T-cell (primary cell): ENCODE measurements at regions not wholly inside any gene's neighbourhood (a gene's known extent, or its start where the extent isn't known, plus 50 kb on each side); places are given as distances from the start of the nearest gene placed in this dataset.

Experiments
- ATAC-seq, 4 experiments: fragments of 200-7000 bp in 3 of 4; fragments of 150-1000 bp in 1 of 4; cut with Tn5 transposase; replicated peaks in 1 of 4; 1 replicate in 3 of 4; 2 replicates in 1 of 4; pipeline ENCODE4 v1.10.0; 2021; ENCODE audit warnings: moderate library complexity in 3 of 4, mild to moderate bottlenecking in 2 of 4, moderate number of reproducible peaks in 1 of 4
- CTCF ChIA-PET, 2 donors: fragments of 300-600 bp; sonication (Branson Sonifier 250); formaldehyde crosslinking; loops; one replicate each; lab custom pipeline; 2022; ENCODE audit warnings: antibody characterized with exemption in 2 of 2; lab: Charles Lee
- POLR2A ChIA-PET, 2 donors: fragments of 300-600 bp; sonication (Branson Sonifier 250); formaldehyde crosslinking; loops; one replicate each; lab custom pipeline; 2022; ENCODE audit warnings: antibody characterized with exemption in 2 of 2; lab: Charles Lee
- DNase-seq, 35 experiments: peaks; one replicate each; pipeline versions ENCODE4 v3.0.0 to v3.0.0-alpha.2; 2013 to 2023
- H3K27ac ChIP-seq: one replicate; pipeline ENCODE4 v1.5.1; 2013; ENCODE audit warnings: low read length
- H3K27me3 ChIP-seq, 2 experiments: replicated peaks in 1 of 2; 1 replicate in 1 of 2; 2 replicates in 1 of 2; pipeline versions ENCODE4 v1.6.1 to v1.7.0; 2013; ENCODE audit warnings: low read length in 1 of 2, mixed read lengths in 1 of 2; ENCODE audit not compliant: control insufficient read depth in 2 of 2, insufficient read depth in 2 of 2; ENCODE audit errors: extremely low read depth in 1 of 2
- H3K36me3 ChIP-seq, 2 donors: 1 replicate in 1 of 2; 2 replicates in 1 of 2; pipeline versions ENCODE4 v1.6.1 to v1.7.0; 2013; ENCODE audit warnings: low read length in 1 of 2; ENCODE audit not compliant: control insufficient read depth in 2 of 2, insufficient read depth in 1 of 2; ENCODE audit errors: extremely low read depth in 1 of 2
- H3K4me1 ChIP-seq, 2 experiments: 1 replicate in 1 of 2; 2 replicates in 1 of 2; pipeline versions ENCODE4 v1.6.1 to v1.7.0; 2013; ENCODE audit warnings: low read length in 2 of 2, mixed read lengths in 1 of 2; ENCODE audit not compliant: insufficient read depth in 2 of 2, control insufficient read depth in 1 of 2; ENCODE audit errors: extremely low read depth in 1 of 2
- H3K4me3 ChIP-seq, 2 donors: 1 replicate in 1 of 2; 2 replicates in 1 of 2; pipeline versions ENCODE4 v1.5.1 to v1.7.0; 2013; ENCODE audit warnings: mild to moderate bottlenecking in 2 of 2, low read length in 1 of 2, moderate library complexity in 1 of 2; ENCODE audit not compliant: control insufficient read depth in 1 of 2; ENCODE audit errors: extremely low read depth in 1 of 2
- H3K9me3 ChIP-seq: 2 replicates; pipeline ENCODE4 v1.7.0; 2013
- H3K27ac Mint-ChIP-seq, 2 donors: one replicate each; pipeline ENCODE4 v1.8.0; 2020 to 2021; ENCODE audit warnings: mild to moderate bottlenecking in 2 of 2, mixed read lengths in 2 of 2
- H3K27me3 Mint-ChIP-seq, 2 donors: one replicate each; pipeline ENCODE4 v1.8.0; 2021 to 2022; ENCODE audit warnings: mixed read lengths in 2 of 2
- H3K36me3 Mint-ChIP-seq: one replicate; pipeline ENCODE4 v1.8.0; 2021; ENCODE audit warnings: mixed read lengths
- H3K4me1 Mint-ChIP-seq, 3 donors: one replicate each; pipeline ENCODE4 v1.8.0; 2020 to 2022; ENCODE audit warnings: mixed read lengths in 3 of 3, mild to moderate bottlenecking in 1 of 3
- H3K4me3 Mint-ChIP-seq, 3 donors: one replicate each; pipeline ENCODE4 v1.8.0; 2020 to 2022; ENCODE audit warnings: mild to moderate bottlenecking in 3 of 3, mixed read lengths in 3 of 3, moderate library complexity in 3 of 3
- H3K9me3 Mint-ChIP-seq, 3 donors: one replicate each; pipeline ENCODE4 v1.8.0; 2020 to 2022; ENCODE audit warnings: mixed read lengths in 3 of 3
- WGBS: methylation state at CpG from one replicate; pipeline ENCODE4 v1.1.5; 2013; ENCODE audit warnings: missing lambda C conversion rate; ENCODE audit not compliant: insufficient coverage; 5-methylcytosine and 5-hydroxymethylcytosine counted together

DNA sequence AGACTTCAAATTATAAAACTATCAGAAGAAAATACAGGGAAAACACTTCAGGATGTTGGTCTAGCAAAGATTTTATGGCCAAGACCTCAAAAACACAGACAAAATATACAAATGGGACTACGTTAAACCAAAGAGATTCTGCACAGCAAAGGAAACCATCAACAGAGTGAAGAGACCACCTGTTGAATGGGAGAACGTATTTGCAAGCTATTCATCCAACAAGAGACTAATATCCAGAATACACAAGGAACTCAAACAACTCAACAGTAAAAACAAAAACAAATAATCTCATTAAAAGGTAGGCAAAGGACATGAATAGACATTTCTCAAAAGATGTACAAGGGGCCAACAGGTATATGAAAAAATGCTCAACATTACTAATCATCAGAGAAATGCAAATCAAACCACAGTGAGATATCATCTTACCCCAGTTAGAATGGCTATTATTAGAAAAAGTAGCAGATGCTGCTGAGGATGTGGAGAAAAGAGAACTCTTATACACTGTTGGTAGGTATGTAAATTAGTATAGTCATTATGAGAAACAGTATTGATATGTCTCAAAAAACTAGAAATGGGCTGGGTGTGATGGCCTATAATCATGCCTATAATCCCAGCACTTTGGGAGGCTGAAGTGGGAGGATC, 112.6 kb downstream of the LRIG2 start:
- H3K27me3 Mint-ChIP-seq = peaks cover 8 to 18% of the 10 kb centered on the region in 2 donors
- no peak overlapping the region for H3K4me3 ChIP-seq
- H3K4me1 Mint-ChIP-seq = no peaks in the 10 kb centered on the region
- H3K27me3 ChIP-seq = peaks cover 0 to 5% of the 10 kb centered on the region in 2 experiments
- H3K4me3 Mint-ChIP-seq = no peak overlapping the region
- H3K27ac Mint-ChIP-seq = no peak overlapping the region
- ATAC-seq (no peak), DNase-seq (no peak)
- peaks cover 0 to 4% (median 0%) of the 10 kb centered on the region in 3 donors for H3K9me3 Mint-ChIP-seq
- 67% methylated on average over 1 of the region's 2 CpGs for WGBS
- CTCF ChIA-PET = no interaction called here
- H3K36me3 ChIP-seq = no peaks in the 10 kb centered on the region
- no peaks in the 10 kb centered on the region for H3K9me3 ChIP-seq
- no peaks in the 10 kb centered on the region for H3K36me3 Mint-ChIP-seq
- H3K4me1 ChIP-seq = no peaks in the 10 kb centered on the region
- POLR2A ChIA-PET = no interaction called here
- H3K27ac ChIP-seq = no peak overlapping the region

DNA sequence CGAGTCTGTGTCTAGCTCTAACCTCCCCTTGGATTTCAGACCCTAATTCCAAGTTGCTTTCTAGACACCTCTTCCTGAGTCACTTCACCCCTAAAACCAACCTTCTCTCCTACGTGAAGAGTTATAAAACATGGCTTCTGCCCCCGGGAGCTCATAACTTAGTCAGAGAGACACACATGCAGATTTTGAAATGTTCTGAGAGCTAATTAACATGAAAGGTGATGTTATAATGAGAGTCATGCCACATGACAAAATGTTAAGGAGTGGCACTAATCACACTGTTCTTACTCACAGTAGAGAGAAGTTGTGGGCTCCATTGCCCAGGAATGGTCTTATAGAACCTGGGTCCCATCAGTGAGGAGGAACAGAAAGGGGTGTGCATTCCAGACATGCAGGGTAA, 117.1 kb downstream of the LRIG2 start:
- no peak overlapping the region for H3K4me3 ChIP-seq
- Mint-ChIP-seq H3K27ac (no peak overlapping the region), H3K4me3 (no peak overlapping the region), H3K27me3 (peaks cover 24 to 29% of the 10 kb centered on the region in 2 donors), H3K4me1 (peaks cover 0 to 6% (median 0%) of the 10 kb centered on the region in 3 donors), H3K36me3 (no peaks in the 10 kb centered on the region), H3K9me3 (peaks cover 7 to 8% (median 8%) of the 10 kb centered on the region in 3 donors)
- ChIA-PET POLR2A (no interaction called here), CTCF (no interaction called here)
- no peaks in the 10 kb centered on the region for H3K9me3 ChIP-seq
- no peaks in the 10 kb centered on the region for H3K36me3 ChIP-seq
- no peak overlapping the region for H3K27ac ChIP-seq
- H3K4me1 ChIP-seq = no peaks in the 10 kb centered on the region
- DNase-seq (no peak), ATAC-seq (no peak)
- WGBS = 90% methylated on average over 1 of the region's 3 CpGs
- H3K27me3 ChIP-seq = peaks cover 0 to 13% of the 10 kb centered on the region in 2 experiments

DNA sequence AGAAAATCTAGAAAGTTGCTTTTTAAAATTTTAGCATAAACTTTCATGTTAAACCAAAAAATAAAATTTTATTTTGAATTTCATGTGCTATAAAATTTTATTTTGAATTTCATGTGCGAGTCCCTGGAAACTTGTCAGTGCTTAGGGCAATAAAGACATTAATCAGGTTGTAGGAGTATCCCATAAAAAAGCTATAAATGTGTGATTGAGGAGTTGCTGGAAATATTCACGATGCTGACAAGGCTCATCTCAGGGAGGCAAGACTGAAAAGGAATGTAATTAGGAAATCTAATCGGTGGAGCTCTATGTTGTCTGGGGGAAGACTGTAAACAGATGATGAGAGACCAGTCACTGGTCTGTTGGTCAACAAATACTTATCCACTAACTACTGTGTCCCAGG, 117.9 kb downstream of the LRIG2 start:
- ChIA-PET CTCF (no interaction called here), POLR2A (no interaction called here)
- no peak for DNase-seq
- Mint-ChIP-seq H3K27ac (peak overlapping the region in 1 of 2 donors; percentile 4), H3K9me3 (peaks cover 7 to 8% (median 8%) of the 10 kb centered on the region in 3 donors), H3K4me3 (no peak overlapping the region), H3K27me3 (peaks cover 24 to 29% of the 10 kb centered on the region in 2 donors), H3K4me1 (peaks cover 0 to 6% (median 0%) of the 10 kb centered on the region in 3 donors), H3K36me3 (no peaks in the 10 kb centered on the region)
- Histone ChIP-seq H3K27me3 (peaks cover 0 to 13% of the 10 kb centered on the region in 2 experiments), H3K4me1 (no peaks in the 10 kb centered on the region), H3K27ac (no peak overlapping the region), H3K9me3 (no peaks in the 10 kb centered on the region), H3K4me3 (no peak overlapping the region), H3K36me3 (no peaks in the 10 kb centered on the region)
- ATAC-seq = no peak
- 70% methylated on average over 2 of the region's 3 CpGs for WGBS

DNA sequence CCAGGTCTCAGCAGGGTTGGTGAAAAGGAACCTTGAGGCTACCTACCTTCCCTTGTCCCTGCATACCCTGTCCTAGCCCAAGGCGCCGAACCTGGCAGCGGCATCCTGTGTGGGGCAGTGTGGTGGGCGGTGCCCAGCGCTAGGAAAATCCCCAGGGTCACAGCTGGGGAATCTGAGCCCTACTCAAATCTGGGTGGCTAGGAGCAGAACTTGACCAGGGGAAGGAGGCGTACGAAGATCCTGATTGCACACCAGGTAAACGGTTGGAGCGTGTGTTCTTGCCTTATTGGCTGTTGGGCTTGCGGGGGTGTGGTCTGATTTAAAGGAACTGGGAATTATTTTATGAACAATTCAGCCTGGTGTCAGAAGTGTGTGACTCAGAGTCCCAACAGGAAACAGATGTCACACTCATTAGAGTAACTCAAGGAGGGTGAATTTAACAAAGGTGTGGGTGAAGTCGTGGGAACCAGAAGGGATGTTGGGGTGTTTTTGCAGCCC, 118.6 kb downstream of the LRIG2 start:
- ATAC-seq (no peak), DNase-seq (no peak)
- 83% methylated on average over 10 of the region's 11 CpGs for WGBS
- no peaks in the 10 kb centered on the region for H3K4me1 ChIP-seq
- Mint-ChIP-seq H3K4me3 (no peak overlapping the region), H3K27me3 (peaks cover 24 to 29% of the 10 kb centered on the region in 2 donors), H3K9me3 (peaks cover 7 to 8% (median 8%) of the 10 kb centered on the region in 3 donors), H3K4me1 (peaks cover 0 to 6% (median 0%) of the 10 kb centered on the region in 3 donors), H3K27ac (peak overlapping the region in 1 of 2 donors; percentile 44), H3K36me3 (no peaks in the 10 kb centered on the region)
- H3K4me3 ChIP-seq = no peak overlapping the region
- no peak overlapping the region for H3K27ac ChIP-seq
- H3K36me3 ChIP-seq = no peaks in the 10 kb centered on the region
- no peaks in the 10 kb centered on the region for H3K9me3 ChIP-seq
- H3K27me3 ChIP-seq = peaks cover 0 to 13% of the 10 kb centered on the region in 2 experiments
- CTCF ChIA-PET = no interaction called here
- POLR2A ChIA-PET = no interaction called here

DNA sequence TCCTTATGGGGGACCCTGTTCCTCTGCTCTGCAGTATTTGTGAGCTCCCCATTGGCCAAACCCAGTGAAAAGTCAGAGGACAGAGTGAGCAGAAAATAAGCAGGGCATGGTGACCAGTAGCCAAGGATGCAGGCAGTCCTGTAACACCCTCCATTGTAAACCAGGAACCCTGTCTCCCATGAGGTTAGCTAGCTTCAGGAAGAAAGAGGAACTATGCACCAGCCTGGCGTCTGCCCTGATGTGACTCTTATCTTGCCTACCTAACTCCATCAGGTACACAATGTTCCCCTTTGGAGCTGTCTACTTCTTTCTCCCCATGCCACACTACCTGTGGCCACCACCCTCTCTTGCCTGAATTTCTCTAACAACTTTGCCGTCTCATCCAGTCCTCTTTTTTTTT, 119.2 kb downstream of the LRIG2 start:
- no peak overlapping the region for H3K4me3 Mint-ChIP-seq
- no peak overlapping the region for H3K4me3 ChIP-seq
- H3K9me3 Mint-ChIP-seq = peaks cover 7 to 8% (median 8%) of the 10 kb centered on the region in 3 donors
- no peak for ATAC-seq
- peaks cover 0 to 13% of the 10 kb centered on the region in 2 experiments for H3K27me3 ChIP-seq
- 75% methylated on average over 1 of the region's 2 CpGs for WGBS
- no peak overlapping the region for H3K27ac ChIP-seq
- DNase-seq = no peak
- no peaks in the 10 kb centered on the region for H3K36me3 ChIP-seq
- H3K9me3 ChIP-seq = no peaks in the 10 kb centered on the region
- H3K36me3 Mint-ChIP-seq = no peaks in the 10 kb centered on the region
- CTCF ChIA-PET = no interaction called here
- peaks cover 24 to 29% of the 10 kb centered on the region in 2 donors for H3K27me3 Mint-ChIP-seq
- peaks cover 0 to 6% (median 0%) of the 10 kb centered on the region in 3 donors for H3K4me1 Mint-ChIP-seq
- H3K4me1 ChIP-seq = no peaks in the 10 kb centered on the region
- no peak overlapping the region for H3K27ac Mint-ChIP-seq
- POLR2A ChIA-PET = no interaction called here

DNA sequence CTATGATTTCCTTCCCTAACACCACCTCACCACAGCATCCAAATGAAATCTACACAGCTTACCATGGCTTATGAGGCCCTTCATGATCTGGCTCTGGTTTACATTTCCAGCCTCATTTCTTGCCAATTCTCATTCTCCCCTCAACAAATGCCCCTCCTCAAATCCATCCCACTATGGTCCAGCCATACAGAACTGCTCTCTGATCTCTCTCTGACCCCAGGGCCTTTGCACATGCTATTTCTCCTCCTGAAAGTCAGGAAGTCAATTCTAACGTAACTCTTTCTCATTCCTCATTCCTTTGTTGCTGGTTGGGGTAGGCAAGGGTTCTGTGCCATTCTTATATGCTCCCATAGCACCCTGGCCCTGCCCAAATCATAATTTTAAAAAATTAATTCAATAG, 120.0 kb downstream of the LRIG2 start:
- Mint-ChIP-seq H3K4me3 (no peak overlapping the region), H3K36me3 (no peaks in the 10 kb centered on the region), H3K9me3 (peaks cover 7 to 8% (median 8%) of the 10 kb centered on the region in 3 donors), H3K27ac (no peak overlapping the region), H3K4me1 (peaks cover 0 to 6% (median 0%) of the 10 kb centered on the region in 3 donors), H3K27me3 (peaks cover 24 to 29% of the 10 kb centered on the region in 2 donors)
- CTCF ChIA-PET = no interaction called here
- POLR2A ChIA-PET = no interaction called here
- H3K27me3 ChIP-seq = peaks cover 0 to 15% of the 10 kb centered on the region in 2 experiments
- H3K27ac ChIP-seq = no peak overlapping the region
- no CpG with 5 or more reads among the region's 1 CpG for WGBS
- no peaks in the 10 kb centered on the region for H3K36me3 ChIP-seq
- ATAC-seq = no peak
- H3K4me1 ChIP-seq = no peaks in the 10 kb centered on the region
- H3K9me3 ChIP-seq = no peaks in the 10 kb centered on the region
- no peak for DNase-seq
- H3K4me3 ChIP-seq = no peak overlapping the region
